ENCODE measurements at regions not wholly inside any gene's neighbourhood (a gene's known extent, or its start where the extent isn't known, plus 50 kb on each side); places are given as distances from the start of the nearest gene placed in this dataset.

- no peak overlapping the region for H3K9ac ChIP-seq (ENCODE audit: low read depth, low read length, poor library complexity)
- H2BK15ac ChIP-seq (ENCODE audit: low read length), result no peak overlapping the region
- H3K27me3 ChIP-seq (ENCODE audit: control insufficient read depth in 3 of 3, insufficient read depth in 3 of 3, low read depth in 1 of 3, low read length in 3 of 3), result no peaks in the 10 kb centered on the region
- H2BK12ac ChIP-seq (ENCODE audit: low read length), result no peak overlapping the region
- no peaks in the 10 kb centered on the region for H3K9me3 ChIP-seq (replicated peaks in 1 of 2; ENCODE audit: control insufficient read depth in 2 of 2, insufficient read depth in 1 of 2, low read depth in 1 of 2, low read length in 2 of 2)
- H2BK120ac ChIP-seq (ENCODE audit: low read depth, low read length), result no peak overlapping the region
- no peak overlapping the region for H2AFZ ChIP-seq (ENCODE audit: low read length)
- no peak overlapping the region for H2AK5ac ChIP-seq (ENCODE audit: low read depth, low read length)
- H4K8ac ChIP-seq (ENCODE audit: low read depth, low read length), result no peak overlapping the region
- H4K91ac ChIP-seq (ENCODE audit: low read depth, low read length, poor library complexity), result no peak overlapping the region
- no peak overlapping the region for H3K18ac ChIP-seq (ENCODE audit: low read length)
- H3K4me1 ChIP-seq (ENCODE audit: control insufficient read depth in 2 of 2, insufficient read depth in 1 of 2, low read depth in 1 of 2, low read length in 2 of 2), result peaks cover 0 to 3% of the 10 kb centered on the region in 2 donors
- DNase-seq (ENCODE audit: low spot score), result no peak
- no CpG with 5 or more reads among the region's 3 CpGs for WGBS, 2 donors (ENCODE audit: extremely low coverage in 2 of 2, insufficient read length in 2 of 2, insufficient replicate concordance in 1 of 2)
- H3K4me2 ChIP-seq (ENCODE audit: insufficient read depth, low read length, poor library complexity, severe bottlenecking), result no peak overlapping the region
- H3K14ac ChIP-seq (ENCODE audit: low read length), result no peak overlapping the region
- no peak overlapping the region for H2BK5ac ChIP-seq (ENCODE audit: low read length)
- H3K4ac ChIP-seq (ENCODE audit: low read length), result no peak overlapping the region
- no peak overlapping the region for H3K23ac ChIP-seq (ENCODE audit: low read depth, low read length, poor library complexity)
- H3K4me3 ChIP-seq (ENCODE audit: low read length in 2 of 2), result no peak overlapping the region
- no peaks in the 10 kb centered on the region for H3K79me1 ChIP-seq (ENCODE audit: low read depth, low read length)
- H3K36me3 ChIP-seq (replicated peaks in 1 of 2; ENCODE audit: control insufficient read depth in 2 of 2, insufficient read depth in 2 of 2, low read length in 2 of 2), result no peaks in the 10 kb centered on the region
- H3K27ac ChIP-seq (replicated peaks; ENCODE audit: low read length), result no peak overlapping the region
These were observed 135.5 kb upstream of the ZPLD1 start for GRCh38 chr3:102299125-102299877.

GRCh38 chr3:102301155-102301880 is 133.5 kb upstream of the ZPLD1 start:
- Histone ChIP-seq H2BK120ac (ENCODE audit: low read depth, low read length) (no peak overlapping the region), H3K18ac (ENCODE audit: low read length) (no peak overlapping the region), H3K9ac (ENCODE audit: low read depth, low read length, poor library complexity) (no peak overlapping the region), H3K4me3 (ENCODE audit: low read length in 2 of 2) (no peak overlapping the region), H3K14ac (ENCODE audit: low read length) (no peak overlapping the region), H3K4me1 (ENCODE audit: control insufficient read depth in 2 of 2, insufficient read depth in 1 of 2, low read depth in 1 of 2, low read length in 2 of 2) (peaks cover 0 to 3% of the 10 kb centered on the region in 2 donors), H2AK5ac (ENCODE audit: low read depth, low read length) (no peak overlapping the region), H3K27me3 (ENCODE audit: control insufficient read depth in 3 of 3, insufficient read depth in 3 of 3, low read depth in 1 of 3, low read length in 3 of 3) (no peaks in the 10 kb centered on the region), H2BK5ac (ENCODE audit: low read length) (no peak overlapping the region), H2BK15ac (ENCODE audit: low read length) (no peak overlapping the region), H3K79me1 (ENCODE audit: low read depth, low read length) (no peaks in the 10 kb centered on the region), H3K27ac (replicated peaks; ENCODE audit: low read length) (no peak overlapping the region), H4K8ac (ENCODE audit: low read depth, low read length) (no peak overlapping the region), H3K36me3 (replicated peaks in 1 of 2; ENCODE audit: control insufficient read depth in 2 of 2, insufficient read depth in 2 of 2, low read length in 2 of 2) (no peaks in the 10 kb centered on the region), H3K4me2 (ENCODE audit: insufficient read depth, low read length, poor library complexity, severe bottlenecking) (no peak overlapping the region), H3K23ac (ENCODE audit: low read depth, low read length, poor library complexity) (no peak overlapping the region), H2AFZ (ENCODE audit: low read length) (no peak overlapping the region), H2BK12ac (ENCODE audit: low read length) (no peak overlapping the region), H3K4ac (ENCODE audit: low read length) (no peak overlapping the region), H3K9me3 (replicated peaks in 1 of 2; ENCODE audit: control insufficient read depth in 2 of 2, insufficient read depth in 1 of 2, low read depth in 1 of 2, low read length in 2 of 2) (no peaks in the 10 kb centered on the region), H4K91ac (ENCODE audit: low read depth, low read length, poor library complexity) (no peak overlapping the region)
- no peak for DNase-seq (ENCODE audit: low spot score)
- no CpG with 5 or more reads among the region's 4 CpGs for WGBS, 2 donors (ENCODE audit: extremely low coverage in 2 of 2, insufficient read length in 2 of 2, insufficient replicate concordance in 1 of 2)

- no peak overlapping the region for H3K4me3 ChIP-seq (ENCODE audit: low read length in 2 of 2)
- no peak overlapping the region for H2BK5ac ChIP-seq (ENCODE audit: low read length)
- no peak for DNase-seq (ENCODE audit: low spot score)
- H4K8ac ChIP-seq (ENCODE audit: low read depth, low read length), result no peak overlapping the region
- H3K9ac ChIP-seq (ENCODE audit: low read depth, low read length, poor library complexity), result no peak overlapping the region
- no peak overlapping the region for H3K4me2 ChIP-seq (ENCODE audit: insufficient read depth, low read length, poor library complexity, severe bottlenecking)
- H4K91ac ChIP-seq (ENCODE audit: low read depth, low read length, poor library complexity), result no peak overlapping the region
- H2AK5ac ChIP-seq (ENCODE audit: low read depth, low read length), result no peak overlapping the region
- no peak overlapping the region for H3K27ac ChIP-seq (replicated peaks; ENCODE audit: low read length)
- H3K4me1 ChIP-seq (ENCODE audit: control insufficient read depth in 2 of 2, insufficient read depth in 1 of 2, low read depth in 1 of 2, low read length in 2 of 2), result peaks cover 0 to 3% of the 10 kb centered on the region in 2 donors
- no peak overlapping the region for H2AFZ ChIP-seq (ENCODE audit: low read length)
- no peak overlapping the region for H2BK15ac ChIP-seq (ENCODE audit: low read length)
- no peaks in the 10 kb centered on the region for H3K27me3 ChIP-seq (ENCODE audit: control insufficient read depth in 3 of 3, insufficient read depth in 3 of 3, low read depth in 1 of 3, low read length in 3 of 3)
- no peak overlapping the region for H3K4ac ChIP-seq (ENCODE audit: low read length)
- WGBS, 2 donors (ENCODE audit: extremely low coverage in 2 of 2, insufficient read length in 2 of 2, insufficient replicate concordance in 1 of 2), result no CpG with 5 or more reads among the region's 2 CpGs
- no peaks in the 10 kb centered on the region for H3K36me3 ChIP-seq (replicated peaks in 1 of 2; ENCODE audit: control insufficient read depth in 2 of 2, insufficient read depth in 2 of 2, low read length in 2 of 2)
- no peak overlapping the region for H3K23ac ChIP-seq (ENCODE audit: low read depth, low read length, poor library complexity)
- H2BK120ac ChIP-seq (ENCODE audit: low read depth, low read length), result no peak overlapping the region
- no peaks in the 10 kb centered on the region for H3K9me3 ChIP-seq (replicated peaks in 1 of 2; ENCODE audit: control insufficient read depth in 2 of 2, insufficient read depth in 1 of 2, low read depth in 1 of 2, low read length in 2 of 2)
- no peak overlapping the region for H3K14ac ChIP-seq (ENCODE audit: low read length)
- H3K79me1 ChIP-seq (ENCODE audit: low read depth, low read length), result no peaks in the 10 kb centered on the region
- H3K18ac ChIP-seq (ENCODE audit: low read length), result no peak overlapping the region
- H2BK12ac ChIP-seq (ENCODE audit: low read length), result no peak overlapping the region
These were observed 132.8 kb upstream of the ZPLD1 start for GRCh38 chr3:102302020-102302419.

- no peak overlapping the region for H4K91ac ChIP-seq (ENCODE audit: low read depth, low read length, poor library complexity)
- H3K4ac ChIP-seq (ENCODE audit: low read length), result no peak overlapping the region
- DNase-seq (ENCODE audit: low spot score), result no peak
- no peak overlapping the region for H4K8ac ChIP-seq (ENCODE audit: low read depth, low read length)
- H2BK15ac ChIP-seq (ENCODE audit: low read length), result no peak overlapping the region
- no CpG with 5 or more reads among the region's 3 CpGs for WGBS, 2 donors (ENCODE audit: extremely low coverage in 2 of 2, insufficient read length in 2 of 2, insufficient replicate concordance in 1 of 2)
- H3K27me3 ChIP-seq (ENCODE audit: control insufficient read depth in 3 of 3, insufficient read depth in 3 of 3, low read depth in 1 of 3, low read length in 3 of 3), result no peaks in the 10 kb centered on the region
- H3K4me2 ChIP-seq (ENCODE audit: insufficient read depth, low read length, poor library complexity, severe bottlenecking), result no peak overlapping the region
- no peak overlapping the region for H3K18ac ChIP-seq (ENCODE audit: low read length)
- H3K23ac ChIP-seq (ENCODE audit: low read depth, low read length, poor library complexity), result no peak overlapping the region
- no peak overlapping the region for H3K27ac ChIP-seq (replicated peaks; ENCODE audit: low read length)
- H2BK5ac ChIP-seq (ENCODE audit: low read length), result no peak overlapping the region
- no peaks in the 10 kb centered on the region for H3K79me1 ChIP-seq (ENCODE audit: low read depth, low read length)
- H2BK12ac ChIP-seq (ENCODE audit: low read length), result no peak overlapping the region
- no peak overlapping the region for H2AFZ ChIP-seq (ENCODE audit: low read length)
- no peak overlapping the region for H3K4me3 ChIP-seq (ENCODE audit: low read length in 2 of 2)
- no peaks in the 10 kb centered on the region for H3K9me3 ChIP-seq (replicated peaks in 1 of 2; ENCODE audit: control insufficient read depth in 2 of 2, insufficient read depth in 1 of 2, low read depth in 1 of 2, low read length in 2 of 2)
- peaks cover 0 to 3% of the 10 kb centered on the region in 2 donors for H3K4me1 ChIP-seq (ENCODE audit: control insufficient read depth in 2 of 2, insufficient read depth in 1 of 2, low read depth in 1 of 2, low read length in 2 of 2)
- no peak overlapping the region for H2AK5ac ChIP-seq (ENCODE audit: low read depth, low read length)
- no peak overlapping the region for H3K14ac ChIP-seq (ENCODE audit: low read length)
- no peaks in the 10 kb centered on the region for H3K36me3 ChIP-seq (replicated peaks in 1 of 2; ENCODE audit: control insufficient read depth in 2 of 2, insufficient read depth in 2 of 2, low read length in 2 of 2)
- no peak overlapping the region for H3K9ac ChIP-seq (ENCODE audit: low read depth, low read length, poor library complexity)
- H2BK120ac ChIP-seq (ENCODE audit: low read depth, low read length), result no peak overlapping the region
These were observed 130.3 kb upstream of the ZPLD1 start for GRCh38 chr3:102304550-102304949.
